H1 (cell line): ENCODE measurements at regions not wholly inside any gene's neighbourhood (a gene's known extent, or its start where the extent isn't known, plus 50 kb on each side); places are given as distances from the start of the nearest gene placed in this dataset.

ENCODE experiments used
- CHD7 ChIP-seq: fragments of 300-600 bp; sonication (generic); IDR thresholded peaks from 2 replicates; pipeline ENCODE4 v1.7.1; 2012; ENCODE audit warnings: low read length, moderate library complexity, mild to moderate bottlenecking, inconsistent platforms; ENCODE audit not compliant: insufficient replicate concordance
- CTBP2 ChIP-seq: IDR thresholded peaks from 2 replicates; pipeline ENCODE4 v1.7.0; 2011; ENCODE audit warnings: borderline replicate concordance, mild to moderate bottlenecking, moderate library complexity, mixed read lengths, low read length; ENCODE audit not compliant: insufficient read depth, insufficient read length
- CTCF ChIP-seq, 3 experiments: IDR thresholded peaks; 1 replicate in 2 of 3; 2 replicates in 1 of 3; pipeline versions ENCODE4 v1.5.1 to v1.6.1; 2011; ENCODE audit warnings: low read length in 3 of 3, mild to moderate bottlenecking in 3 of 3, inconsistent platforms in 2 of 3, low read depth in 1 of 3, moderate library complexity in 1 of 3; ENCODE audit not compliant: insufficient read depth in 1 of 3; ENCODE audit errors: control extremely low read depth in 1 of 3
- MAX ChIP-seq: IDR thresholded peaks from 2 replicates; pipeline ENCODE4 v1.6.1; 2012; ENCODE audit warnings: inconsistent platforms
- RAD21 ChIP-seq, 2 experiments: IDR thresholded peaks in 1 of 2; conservative IDR thresholded peaks in 1 of 2; 2 replicates each; pipeline ENCODE4 v1.6.1; 2011; ENCODE audit warnings: low read depth in 2 of 2, low read length in 2 of 2, improper control_type of control experiment in 1 of 2, inconsistent platforms in 1 of 2, mild to moderate bottlenecking in 1 of 2, moderate library complexity in 1 of 2
- RBBP5 ChIP-seq: IDR thresholded peaks from 2 replicates; pipeline ENCODE4 v1.7.1; 2012; ENCODE audit warnings: low read depth, mild to moderate bottlenecking, inconsistent platforms, low read length, moderate library complexity, borderline replicate concordance

GRCh38 chr11:36711104-36711825 is 113.2 kb upstream of the RAG2 start (continued):
- TF ChIP-seq CTCF (IDR thresholded peaks at IDR 0.05; ENCODE audit: control extremely low read depth in 1 of 3, insufficient read depth in 1 of 3, low read depth in 1 of 3, low read length in 3 of 3): peak; percentile 13 to 50 (median 21); a peak in 3 of 4 replicates
- TF ChIP-seq CTBP2: no peak
- 0 out of 4 replicates have a peak, but pooled peaks of 1 of the 2 experiments have one; percentile 4 for TF ChIP-seq RAD21 (IDR thresholded peaks at IDR 0.05 in 1 of 2, conservative IDR thresholded peaks at IDR 0.05 in 1 of 2; ENCODE audit: low read depth in 2 of 2, low read length in 2 of 2)
- TF ChIP-seq RBBP5: no peak
- no peak for TF ChIP-seq CHD7
- TF ChIP-seq MAX: no peak
